GM12872 (cell line): ENCODE measurements at regions not wholly inside any gene's neighbourhood (a gene's known extent, or its start where the extent isn't known, plus 50 kb on each side); places are given as distances from the start of the nearest gene placed in this dataset.

Source experiments
- CTCF ChIP-seq: IDR thresholded peaks from 3 replicates; pipeline ENCODE4 v1.5.1; 2011; ENCODE audit warnings: low read depth, mild to moderate bottlenecking, low read length, moderate library complexity; ENCODE audit not compliant: insufficient read depth

GRCh38 chr2:215808194-215808593 lies 205.2 kb downstream of the MREG start:
- no peak for TF ChIP-seq CTCF

- TF ChIP-seq CTCF: no peak
Measured at GRCh38 chr2:215805493-215805892, 207.9 kb downstream of the MREG start.

- TF ChIP-seq CTCF: no peak
Measured at GRCh38 chr2:215803150-215803549, 210.2 kb downstream of the MREG start.

GRCh38 chr2:215799194-215799593 lies 214.2 kb downstream of the MREG start:
- no peak for TF ChIP-seq CTCF

GRCh38 chr2:215797676-215798075 lies 215.7 kb downstream of the MREG start:
- no peak for TF ChIP-seq CTCF

GRCh38 chr2:215796140-215796855 lies 217.1 kb downstream of the MREG start:
- TF ChIP-seq CTCF: no peak

GRCh38 chr2:215794829-215795546 lies 218.4 kb downstream of the MREG start:
- no peak for TF ChIP-seq CTCF
